SU-DHL-6 (cell line): ENCODE measurements at regions not wholly inside any gene's neighbourhood (a gene's known extent, or its start where the extent isn't known, plus 50 kb on each side); places are given as distances from the start of the nearest gene placed in this dataset.
A peak's percentile ranks its signal among the peaks of the same experiment; 100 is the strongest.

Experiments used
- CTCF ChIP-seq: fragments of 200-600 bp; sonication (generic); IDR thresholded peaks from one replicate; pipeline ENCODE4 v1.5.1; 2017; ENCODE audit warnings: antibody characterized with exemption, mild to moderate bottlenecking, low read length, moderate library complexity; ENCODE audit not compliant: insufficient read depth, poor library complexity, severe bottlenecking
- EZH2phosphoT487 ChIP-seq: fragments of 200-600 bp; sonication (generic), shearing (Covaris generic); conservative IDR thresholded peaks from 2 replicates; pipeline ENCODE4 v1.6.1; 2018; ENCODE audit warnings: mild to moderate bottlenecking, antibody characterized with exemption, low read length, moderate library complexity, mixed read lengths

- TF ChIP-seq CTCF (no peak), EZH2phosphoT487 (0 out of 2 replicates have a peak, but pooled peaks have one; percentile 66)
Observed at GRCh38 chr16:86222965-86223551, 287.3 kb upstream of the FOXF1 start.
